ENCODE measurements at regions not wholly inside any gene's neighbourhood (a gene's known extent, or its start where the extent isn't known, plus 50 kb on each side); places are given as distances from the start of the nearest gene placed in this dataset.

DNA sequence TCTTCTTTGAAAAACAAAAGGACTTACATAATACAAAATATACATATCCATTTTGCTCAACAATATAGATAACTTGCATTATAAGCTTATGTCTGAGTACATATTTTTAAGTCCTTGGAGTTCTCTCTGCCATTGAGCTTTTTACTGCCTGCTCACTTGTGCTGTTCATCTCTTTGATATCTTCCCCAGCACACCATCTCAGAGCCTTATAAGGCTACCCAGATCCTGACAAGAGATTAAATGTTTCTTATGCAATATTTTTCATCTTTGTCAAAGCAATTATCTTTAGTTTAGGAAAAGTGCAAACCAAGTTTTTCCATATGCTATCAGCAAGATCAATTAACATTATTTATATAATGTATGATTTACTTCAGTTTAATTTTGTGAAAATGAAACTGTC lies 60.7 kb upstream of the ITGA1 start:
- peaks cover 5% of the 10 kb centered on the region for H3K36me3 Mint-ChIP-seq
- peak overlapping the region in 1 of 2 donors; percentile 15 for H3K27ac Mint-ChIP-seq
- DNase-seq (ENCODE audit: low spot score) (no peak), ATAC-seq (no peak)
- H3K4me1 Mint-ChIP-seq (ENCODE audit: low read depth in 2 of 2), result peaks cover 23 to 29% of the 10 kb centered on the region in 2 donors
- no peaks in the 10 kb centered on the region for H3K27me3 Mint-ChIP-seq
- peak overlapping the region; percentile 32 for H3K4me3 Mint-ChIP-seq
- H3K9me3 Mint-ChIP-seq, result peaks cover 4% of the 10 kb centered on the region

DNA sequence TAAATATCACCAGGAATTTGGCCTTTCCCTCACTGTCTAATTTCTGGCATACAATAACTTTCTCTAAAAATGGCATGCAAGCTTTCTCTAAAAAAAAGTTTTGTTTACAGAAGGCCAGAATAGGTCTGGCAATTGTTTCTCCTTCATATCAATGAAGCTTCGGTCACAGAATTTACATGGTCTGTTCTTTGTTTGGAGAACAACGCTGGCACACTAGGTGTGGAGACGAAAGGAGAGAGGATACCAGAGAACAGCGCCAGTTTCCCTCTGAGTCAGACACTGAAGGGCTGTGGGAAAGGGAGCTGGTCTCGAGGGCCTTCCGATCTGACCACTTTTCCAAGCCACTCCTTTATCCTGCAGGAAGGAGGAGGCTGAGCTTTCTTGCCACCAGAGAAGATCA lies 60.1 kb upstream of the ITGA1 start:
- Mint-ChIP-seq H3K4me1 (ENCODE audit: low read depth in 2 of 2) (peaks cover 23 to 29% of the 10 kb centered on the region in 2 donors), H3K36me3 (peaks cover 5% of the 10 kb centered on the region), H3K27me3 (no peaks in the 10 kb centered on the region), H3K9me3 (peaks cover 4% of the 10 kb centered on the region), H3K27ac (no peak overlapping the region), H3K4me3 (no peak overlapping the region)
- DNase-seq (ENCODE audit: low spot score), result no peak
- no peak for ATAC-seq

GRCh38 chr5:52728224-52728623 lies 59.5 kb upstream of the ITGA1 start:
- H3K4me3 Mint-ChIP-seq, result no peak overlapping the region
- H3K27me3 Mint-ChIP-seq, result no peaks in the 10 kb centered on the region
- peaks cover 23 to 29% of the 10 kb centered on the region in 2 donors for H3K4me1 Mint-ChIP-seq (ENCODE audit: low read depth in 2 of 2)
- peaks cover 4% of the 10 kb centered on the region for H3K9me3 Mint-ChIP-seq
- no peak overlapping the region for H3K27ac Mint-ChIP-seq
- ATAC-seq, result no peak
- peaks cover 5% of the 10 kb centered on the region for H3K36me3 Mint-ChIP-seq
- no peak for DNase-seq (ENCODE audit: low spot score)

- DNase-seq (ENCODE audit: low spot score), result no peak
- no peak overlapping the region for H3K4me3 Mint-ChIP-seq
- H3K36me3 Mint-ChIP-seq, result peaks cover 5% of the 10 kb centered on the region
- ATAC-seq, result no peak
- peaks cover 4% of the 10 kb centered on the region for H3K9me3 Mint-ChIP-seq
- H3K4me1 Mint-ChIP-seq (ENCODE audit: low read depth in 2 of 2), result peaks cover 21 to 29% of the 10 kb centered on the region in 2 donors
- H3K27me3 Mint-ChIP-seq, result no peaks in the 10 kb centered on the region
- H3K27ac Mint-ChIP-seq, result no peak overlapping the region
Observed at GRCh38 chr5:52728686-52729085, 59.0 kb upstream of the ITGA1 start.

- Mint-ChIP-seq H3K4me1 (ENCODE audit: low read depth in 2 of 2) (peaks cover 5 to 8% of the 10 kb centered on the region in 2 donors), H3K9me3 (no peaks in the 10 kb centered on the region), H3K4me3 (no peak overlapping the region), H3K27ac (no peak overlapping the region), H3K36me3 (peaks cover 2% of the 10 kb centered on the region), H3K27me3 (no peaks in the 10 kb centered on the region)
- DNase-seq (ENCODE audit: low spot score) (no peak), ATAC-seq (no peak)
Observed at GRCh38 chr5:52731274-52732027, 56.3 kb upstream of the ITGA1 start.

GRCh38 chr5:52734557-52734956 lies 53.2 kb upstream of the ITGA1 start:
- Mint-ChIP-seq H3K4me1 (ENCODE audit: low read depth in 2 of 2) (peaks cover 6 to 13% of the 10 kb centered on the region in 2 donors), H3K27me3 (no peaks in the 10 kb centered on the region), H3K9me3 (peaks cover 5% of the 10 kb centered on the region), H3K4me3 (no peak overlapping the region), H3K36me3 (peaks cover 9% of the 10 kb centered on the region), H3K27ac (no peak overlapping the region)
- DNase-seq (ENCODE audit: low spot score) (no peak), ATAC-seq (no peak)

DNA sequence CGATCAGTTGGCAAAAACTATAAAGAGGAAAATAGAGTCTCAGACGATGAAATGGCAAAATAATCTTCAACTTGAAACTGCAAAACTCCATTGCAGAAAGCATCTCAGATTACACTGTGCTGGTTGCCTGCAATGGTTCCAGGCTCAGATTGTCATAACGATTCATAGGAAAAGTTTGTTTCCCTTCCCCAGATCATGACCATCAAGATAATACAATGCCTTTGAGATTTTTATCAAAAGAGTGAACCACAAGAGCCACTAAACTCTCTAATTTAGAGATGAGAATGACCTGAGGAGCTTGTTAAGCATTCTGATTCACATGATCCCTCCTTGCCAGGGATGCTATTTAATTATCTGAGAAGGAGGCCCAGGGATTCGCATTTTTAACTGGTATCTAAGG lies 52.6 kb upstream of the ITGA1 start:
- H3K36me3 Mint-ChIP-seq, result peaks cover 9% of the 10 kb centered on the region
- no peak overlapping the region for H3K27ac Mint-ChIP-seq
- H3K4me1 Mint-ChIP-seq (ENCODE audit: low read depth in 2 of 2), result peaks cover 6 to 13% of the 10 kb centered on the region in 2 donors
- DNase-seq (ENCODE audit: low spot score) (no peak), ATAC-seq (no peak)
- no peak overlapping the region for H3K4me3 Mint-ChIP-seq
- peaks cover 5% of the 10 kb centered on the region for H3K9me3 Mint-ChIP-seq
- no peaks in the 10 kb centered on the region for H3K27me3 Mint-ChIP-seq
